ENCODE measurements at regions not wholly inside any gene's neighbourhood (a gene's known extent, or its start where the extent isn't known, plus 50 kb on each side); places are given as distances from the start of the nearest gene placed in this dataset.

GRCh38 chr18:66328296-66328878 is 275.5 kb downstream of the CDH19 start:
- Histone ChIP-seq H3K9ac (ENCODE audit: low read length) (no peak overlapping the region), H3K79me2 (ENCODE audit: insufficient read depth, low read length) (no peaks in the 10 kb centered on the region), H3K27ac (ENCODE audit: low read depth, low read length) (no peak overlapping the region), H3K9me2 (ENCODE audit: insufficient read depth) (no peaks in the 10 kb centered on the region), H3K27me3 (ENCODE audit: insufficient read depth, low read length) (no peaks in the 10 kb centered on the region), H3K36me3 (ENCODE audit: control insufficient read depth in 1 of 2, insufficient read depth in 2 of 2, low read length in 2 of 2) (no peaks in the 10 kb centered on the region), H3K9me3 (ENCODE audit: control insufficient read depth in 1 of 2, insufficient read depth in 1 of 2, low read depth in 1 of 2, low read length in 2 of 2) (peaks cover 15 to 18% of the 10 kb centered on the region in 2 experiments), H2AFZ (ENCODE audit: low read depth, low read length, poor library complexity, severe bottlenecking) (no peak overlapping the region), H3K4me2 (ENCODE audit: low read length) (no peak overlapping the region), H3K4me3 (replicated peaks in 1 of 2; ENCODE audit: low read depth in 1 of 2, low read length in 2 of 2) (no peak overlapping the region), H3K4me1 (ENCODE audit: control insufficient read depth in 1 of 2, insufficient read depth in 2 of 2, low read length in 2 of 2) (no peaks in the 10 kb centered on the region), H4K20me1 (ENCODE audit: insufficient read depth) (no peaks in the 10 kb centered on the region)
- DNase-seq (ENCODE audit: low read depth, low spot score), result no peak
- ChIA-PET CTCF (no interaction called here), RAD21 (ENCODE audit: low non-redundant PET in 1 of 2, low total read pairs in 2 of 2, uncharacterized antibody in 2 of 2, unreplicated experiment in 2 of 2) (no interaction called here), POLR2A (no interaction called here)
- intact Hi-C loops (cut with micrococcal nuclease), result no loop called here
- TF ChIP-seq ATF3 (IDR thresholded peaks at IDR 0.05) (no peak), SRF (IDR thresholded peaks at IDR 0.05; ENCODE audit: low read depth) (no peak), POLR2A (IDR thresholded peaks at IDR 0.05; ENCODE audit: borderline replicate concordance, extremely low read depth, insufficient read depth, insufficient read length) (no peak), ZBTB33 (IDR thresholded peaks at IDR 0.05; ENCODE audit: extremely low read depth, insufficient replicate concordance, low read length) (no peak), POLR2AphosphoS5 (IDR thresholded peaks at IDR 0.05; ENCODE audit: low read depth, low read length) (no peak), REST (IDR thresholded peaks at IDR 0.05; ENCODE audit: low read depth) (no peak), SP1 (IDR thresholded peaks at IDR 0.05; ENCODE audit: low read depth) (no peak), JUND (IDR thresholded peaks at IDR 0.05) (no peak), FOSL1 (IDR thresholded peaks at IDR 0.05; ENCODE audit: low read depth) (no peak), CBX3 (IDR thresholded peaks at IDR 0.05; ENCODE audit: low read depth) (no peak), CTCF (IDR thresholded peaks at IDR 0.05 in 2 of 3, conservative IDR thresholded peaks at IDR 0.05 in 1 of 3; ENCODE audit: borderline replicate concordance in 1 of 3, insufficient read depth in 1 of 3, low read depth in 2 of 3, low read length in 2 of 3) (no peak), ZNF274 (IDR thresholded peaks at IDR 0.05; ENCODE audit: low read depth, low read length) (no peak)
- BruUV-seq (replicated peaks), result no TSS peak
- no peak for ATAC-seq

Measured in HCT116 (cell line).